ENCODE measurements at regions not wholly inside any gene's neighbourhood (a gene's known extent, or its start where the extent isn't known, plus 50 kb on each side); places are given as distances from the start of the nearest gene placed in this dataset.

DNA sequence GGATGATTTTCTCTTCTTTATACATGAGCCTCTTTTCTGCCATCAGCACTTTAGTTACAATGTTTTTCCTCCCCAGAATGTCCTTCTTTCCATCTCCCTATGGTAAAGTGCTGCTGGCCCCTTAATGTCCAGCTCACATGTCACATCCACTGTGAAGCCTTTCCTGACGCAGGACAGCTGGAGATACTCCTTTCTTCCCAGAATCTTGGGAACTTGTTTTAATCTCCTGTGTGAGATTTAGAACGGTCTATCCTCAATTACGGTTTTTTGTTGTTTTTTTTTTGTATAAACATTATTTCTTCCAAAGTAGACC lies 147.7 kb upstream of the TSC22D2 start:
- Histone ChIP-seq H3K36me3 (ENCODE audit: low read depth, low read length) (no peaks in the 10 kb centered on the region), H3K9me2 (replicated peaks; ENCODE audit: low read length) (no peaks in the 10 kb centered on the region), H3K27me3 (ENCODE audit: low read length) (no peaks in the 10 kb centered on the region), H3K4me1 (ENCODE audit: insufficient read depth, low read length) (no peaks in the 10 kb centered on the region), H3K27ac (ENCODE audit: low read length) (no peak overlapping the region), H2AFZ (ENCODE audit: low read length) (no peak overlapping the region), H3K4me2 (ENCODE audit: low read length) (no peak overlapping the region), H4K20me1 (ENCODE audit: low read length) (no peaks in the 10 kb centered on the region), H3K79me2 (ENCODE audit: low read length) (no peaks in the 10 kb centered on the region), H3K9me3 (ENCODE audit: low read length) (no peaks in the 10 kb centered on the region), H3K4me3 (ENCODE audit: low read length) (no peak overlapping the region), H3F3A (ENCODE audit: low read length, unreplicated experiment) (no peaks in the 10 kb centered on the region), H3K9ac (ENCODE audit: low read length) (no peak overlapping the region)
- ChIA-PET CTCF (interaction anchor here (0.6 kb wide), 1 partner anchor 236 kb away, joined by 3 read pairs; no protein-coding TSS in a partner anchor), POLR2A (ENCODE audit: unreplicated experiment) (no interaction called here)
- BruUV-seq (replicated peaks): no TSS peak
- ATAC-seq (no peak), DNase-seq (no peak)
- intact Hi-C loops (cut with micrococcal nuclease): no loop called here
- TF ChIP-seq, protein P1, sequence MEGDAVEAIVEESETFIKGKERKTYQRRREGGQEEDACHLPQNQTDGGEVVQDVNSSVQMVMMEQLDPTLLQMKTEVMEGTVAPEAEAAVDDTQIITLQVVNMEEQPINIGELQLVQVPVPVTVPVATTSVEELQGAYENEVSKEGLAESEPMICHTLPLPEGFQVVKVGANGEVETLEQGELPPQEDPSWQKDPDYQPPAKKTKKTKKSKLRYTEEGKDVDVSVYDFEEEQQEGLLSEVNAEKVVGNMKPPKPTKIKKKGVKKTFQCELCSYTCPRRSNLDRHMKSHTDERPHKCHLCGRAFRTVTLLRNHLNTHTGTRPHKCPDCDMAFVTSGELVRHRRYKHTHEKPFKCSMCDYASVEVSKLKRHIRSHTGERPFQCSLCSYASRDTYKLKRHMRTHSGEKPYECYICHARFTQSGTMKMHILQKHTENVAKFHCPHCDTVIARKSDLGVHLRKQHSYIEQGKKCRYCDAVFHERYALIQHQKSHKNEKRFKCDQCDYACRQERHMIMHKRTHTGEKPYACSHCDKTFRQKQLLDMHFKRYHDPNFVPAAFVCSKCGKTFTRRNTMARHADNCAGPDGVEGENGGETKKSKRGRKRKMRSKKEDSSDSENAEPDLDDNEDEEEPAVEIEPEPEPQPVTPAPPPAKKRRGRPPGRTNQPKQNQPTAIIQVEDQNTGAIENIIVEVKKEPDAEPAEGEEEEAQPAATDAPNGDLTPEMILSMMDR (conservative IDR thresholded peaks at IDR 0.05; ENCODE audit: low read depth, low read length): no peak
- TF ChIP-seq EZH2 (IDR thresholded peaks at IDR 0.05; ENCODE audit: low read length, unreplicated experiment) (no peak), EZH2phosphoT487 (IDR thresholded peaks at IDR 0.05; ENCODE audit: borderline replicate concordance, low read length) (no peak)

DNA sequence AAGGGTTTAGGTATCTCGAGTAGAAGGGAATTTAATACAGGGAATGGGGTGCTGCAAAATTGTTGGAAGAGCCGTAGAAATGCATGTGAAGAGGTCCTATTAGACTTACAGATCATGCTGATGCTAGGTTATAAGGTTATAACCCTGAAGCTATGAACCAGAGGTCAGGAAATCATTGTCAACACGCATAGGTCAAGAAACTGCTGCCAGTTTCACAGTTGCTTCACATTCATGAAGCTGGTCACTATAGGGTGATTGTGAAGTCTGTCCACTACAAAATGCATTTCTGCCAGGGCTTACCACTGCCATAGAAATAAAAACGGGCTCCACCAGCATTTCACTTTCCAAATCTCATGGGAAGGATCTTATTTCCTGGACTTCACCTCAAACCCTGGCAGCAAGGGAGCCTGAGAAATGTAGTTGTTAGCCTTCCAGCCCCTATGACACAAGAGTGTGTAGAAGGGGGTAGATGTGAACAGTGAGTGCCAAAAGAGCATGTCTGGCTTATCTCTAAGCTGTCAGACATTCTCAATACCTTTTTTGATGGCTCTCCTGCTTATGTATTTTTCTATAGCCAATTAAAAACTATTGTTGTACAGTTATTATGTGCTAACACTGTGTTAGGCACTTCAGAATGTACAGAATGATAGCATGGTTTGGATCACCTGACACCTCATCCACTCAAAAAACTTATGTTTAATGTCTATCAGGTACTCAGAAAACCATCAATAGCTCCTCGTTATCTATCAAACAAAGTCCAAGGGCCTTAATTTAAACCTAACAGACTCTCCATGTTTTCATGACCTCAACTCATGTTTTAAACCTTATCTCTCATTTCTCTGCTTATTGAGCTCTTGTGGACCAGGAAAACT lies 148.3 kb upstream of the TSC22D2 start:
- Histone ChIP-seq H3K9me2 (replicated peaks; ENCODE audit: low read length) (no peaks in the 10 kb centered on the region), H3K4me1 (ENCODE audit: insufficient read depth, low read length) (no peaks in the 10 kb centered on the region), H3F3A (ENCODE audit: low read length, unreplicated experiment) (no peaks in the 10 kb centered on the region), H3K4me3 (ENCODE audit: low read length) (no peak overlapping the region), H3K27me3 (ENCODE audit: low read length) (no peaks in the 10 kb centered on the region), H4K20me1 (ENCODE audit: low read length) (no peaks in the 10 kb centered on the region), H3K9ac (ENCODE audit: low read length) (no peak overlapping the region), H3K79me2 (ENCODE audit: low read length) (no peaks in the 10 kb centered on the region), H3K9me3 (ENCODE audit: low read length) (no peaks in the 10 kb centered on the region), H2AFZ (ENCODE audit: low read length) (no peak overlapping the region), H3K4me2 (ENCODE audit: low read length) (no peak overlapping the region), H3K36me3 (ENCODE audit: low read depth, low read length) (no peaks in the 10 kb centered on the region), H3K27ac (ENCODE audit: low read length) (no peak overlapping the region)
- CTCF ChIA-PET: no interaction called here
- BruUV-seq (replicated peaks): no TSS peak
- ATAC-seq: no peak
- TF ChIP-seq, protein P1 (conservative IDR thresholded peaks at IDR 0.05; ENCODE audit: low read depth, low read length): no peak
- no peak for TF ChIP-seq EZH2 (IDR thresholded peaks at IDR 0.05; ENCODE audit: low read length, unreplicated experiment)
- no peak for TF ChIP-seq EZH2phosphoT487 (IDR thresholded peaks at IDR 0.05; ENCODE audit: borderline replicate concordance, low read length)
- no peak for DNase-seq
- intact Hi-C loops (cut with micrococcal nuclease): no loop called here
- POLR2A ChIA-PET (ENCODE audit: unreplicated experiment): no interaction called here

DNA sequence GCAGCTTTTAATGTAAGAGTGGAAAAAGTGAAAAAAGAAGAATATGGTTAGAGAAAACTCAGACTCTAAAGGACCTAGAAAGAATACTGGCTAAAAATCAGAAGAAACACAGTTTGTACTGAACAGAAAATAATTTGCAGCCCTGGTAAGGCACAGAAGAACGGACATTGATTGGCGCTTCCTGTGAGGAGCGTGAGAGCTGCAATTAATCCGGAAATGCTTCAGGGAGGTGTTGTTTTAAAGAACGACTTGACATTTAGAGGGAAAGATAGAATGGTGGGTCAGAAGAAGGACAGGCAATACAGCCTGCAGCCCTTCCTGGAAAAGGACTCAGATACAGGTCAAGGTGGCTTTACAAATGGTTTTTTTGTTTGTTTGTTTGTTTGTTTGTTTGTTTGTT lies 151.3 kb upstream of the TSC22D2 start:
- TF ChIP-seq EZH2phosphoT487 (IDR thresholded peaks at IDR 0.05; ENCODE audit: borderline replicate concordance, low read length): no peak
- TF ChIP-seq EZH2 (IDR thresholded peaks at IDR 0.05; ENCODE audit: low read length, unreplicated experiment): no peak
- TF ChIP-seq, protein P1 (conservative IDR thresholded peaks at IDR 0.05; ENCODE audit: low read depth, low read length): no peak
- intact Hi-C loops (cut with micrococcal nuclease): no loop called here
- H3K9ac ChIP-seq (ENCODE audit: low read length): no peak overlapping the region
- H3K9me3 ChIP-seq (ENCODE audit: low read length): no peaks in the 10 kb centered on the region
- H3K4me2 ChIP-seq (ENCODE audit: low read length): no peak overlapping the region
- H3K4me3 ChIP-seq (ENCODE audit: low read length): no peak overlapping the region
- H3F3A ChIP-seq (ENCODE audit: low read length, unreplicated experiment): no peaks in the 10 kb centered on the region
- H3K79me2 ChIP-seq (ENCODE audit: low read length): no peaks in the 10 kb centered on the region
- no peaks in the 10 kb centered on the region for H3K27me3 ChIP-seq (ENCODE audit: low read length)
- DNase-seq: no peak
- H3K27ac ChIP-seq (ENCODE audit: low read length): no peak overlapping the region
- peaks cover 11% of the 10 kb centered on the region for H3K4me1 ChIP-seq (ENCODE audit: insufficient read depth, low read length)
- H3K36me3 ChIP-seq (ENCODE audit: low read depth, low read length): no peaks in the 10 kb centered on the region
- ChIA-PET CTCF (no interaction called here), POLR2A (ENCODE audit: unreplicated experiment) (no interaction called here)
- BruUV-seq (replicated peaks): no TSS peak
- H4K20me1 ChIP-seq (ENCODE audit: low read length): no peaks in the 10 kb centered on the region
- no peaks in the 10 kb centered on the region for H3K9me2 ChIP-seq (replicated peaks; ENCODE audit: low read length)
- no peak overlapping the region for H2AFZ ChIP-seq (ENCODE audit: low read length)
- no peak for ATAC-seq
